ENCODE measurements at regions not wholly inside any gene's neighbourhood (a gene's known extent, or its start where the extent isn't known, plus 50 kb on each side); places are given as distances from the start of the nearest gene placed in this dataset.

DNA sequence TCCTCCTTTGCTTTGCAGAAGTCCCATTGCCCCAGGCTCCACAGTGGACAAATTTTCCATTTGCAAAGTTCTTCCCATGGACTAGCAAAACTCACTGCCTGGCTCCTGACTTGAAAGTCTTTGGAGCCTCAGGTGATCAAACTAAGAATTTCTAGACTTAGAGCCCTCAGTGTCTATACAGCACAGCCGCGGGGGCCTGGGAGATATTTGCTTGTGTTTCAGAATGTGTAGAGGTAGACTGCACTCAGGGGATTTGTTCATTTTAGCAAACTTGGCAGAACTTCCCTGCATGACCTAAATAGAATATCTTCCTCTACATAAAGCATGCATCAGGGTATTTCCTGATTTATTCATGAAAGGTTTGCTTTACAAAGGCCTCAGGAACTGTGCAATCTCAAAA is 384.2 kb upstream of the ZNF462 start:
- Histone ChIP-seq H3K27ac (ENCODE audit: low read depth in 1 of 2, low read length in 1 of 2) (peak overlapping the region in 1 of 2 donors; percentile 59), H3K9ac (ENCODE audit: insufficient read depth in 1 of 2, low read length in 2 of 2) (no peak overlapping the region), H3K4me3 (no peak overlapping the region), H3K4me1 (ENCODE audit: control insufficient read depth in 5 of 5, insufficient read depth in 5 of 5, low read length in 5 of 5) (peaks cover 0 to 40% (median 0%) of the 10 kb centered on the region in 5 donors), H3K27me3 (ENCODE audit: control insufficient read depth in 3 of 3, insufficient read depth in 3 of 3, low read length in 2 of 3) (no peaks in the 10 kb centered on the region), H3K36me3 (ENCODE audit: control insufficient read depth in 4 of 4, insufficient read depth in 4 of 4, low read length in 4 of 4) (no peaks in the 10 kb centered on the region), H3K9me3 (ENCODE audit: control insufficient read depth in 4 of 4, insufficient read depth in 3 of 4, low read length in 3 of 4) (peaks cover 0 to 4% (median 0%) of the 10 kb centered on the region in 4 donors)
- TF ChIP-seq, protein P1, sequence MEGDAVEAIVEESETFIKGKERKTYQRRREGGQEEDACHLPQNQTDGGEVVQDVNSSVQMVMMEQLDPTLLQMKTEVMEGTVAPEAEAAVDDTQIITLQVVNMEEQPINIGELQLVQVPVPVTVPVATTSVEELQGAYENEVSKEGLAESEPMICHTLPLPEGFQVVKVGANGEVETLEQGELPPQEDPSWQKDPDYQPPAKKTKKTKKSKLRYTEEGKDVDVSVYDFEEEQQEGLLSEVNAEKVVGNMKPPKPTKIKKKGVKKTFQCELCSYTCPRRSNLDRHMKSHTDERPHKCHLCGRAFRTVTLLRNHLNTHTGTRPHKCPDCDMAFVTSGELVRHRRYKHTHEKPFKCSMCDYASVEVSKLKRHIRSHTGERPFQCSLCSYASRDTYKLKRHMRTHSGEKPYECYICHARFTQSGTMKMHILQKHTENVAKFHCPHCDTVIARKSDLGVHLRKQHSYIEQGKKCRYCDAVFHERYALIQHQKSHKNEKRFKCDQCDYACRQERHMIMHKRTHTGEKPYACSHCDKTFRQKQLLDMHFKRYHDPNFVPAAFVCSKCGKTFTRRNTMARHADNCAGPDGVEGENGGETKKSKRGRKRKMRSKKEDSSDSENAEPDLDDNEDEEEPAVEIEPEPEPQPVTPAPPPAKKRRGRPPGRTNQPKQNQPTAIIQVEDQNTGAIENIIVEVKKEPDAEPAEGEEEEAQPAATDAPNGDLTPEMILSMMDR (IDR thresholded peaks at IDR 0.05; ENCODE audit: control extremely low read depth, extremely low read depth): no peak
- WGBS, 2 donors: 70 to 92% methylated on average over 2 of the region's 2 CpGs
- peak in 1 of 3 donors; percentile 10 for DNase-seq
- no peak for ATAC-seq (ENCODE audit: insufficient read depth, low FRiP score)

GRCh38 chr9:106479679-106480078 is 383.3 kb upstream of the ZNF462 start:
- no peak for ATAC-seq (ENCODE audit: insufficient read depth, low FRiP score)
- 80 to 95% methylated on average over 5 of the region's 5 CpGs for WGBS, 2 donors

GRCh38 chr9:106481013-106481609 is 381.9 kb upstream of the ZNF462 start:
- Histone ChIP-seq H3K4me3 (no peak overlapping the region), H3K27ac (ENCODE audit: low read depth in 1 of 2, low read length in 1 of 2) (no peak overlapping the region), H3K9me3 (ENCODE audit: control insufficient read depth in 4 of 4, insufficient read depth in 3 of 4, low read length in 3 of 4) (no peaks in the 10 kb centered on the region), H3K9ac (ENCODE audit: insufficient read depth in 1 of 2, low read length in 2 of 2) (no peak overlapping the region), H3K36me3 (ENCODE audit: control insufficient read depth in 4 of 4, insufficient read depth in 4 of 4, low read length in 4 of 4) (no peaks in the 10 kb centered on the region), H3K4me1 (ENCODE audit: control insufficient read depth in 5 of 5, insufficient read depth in 5 of 5, low read length in 5 of 5) (peaks cover 0 to 41% (median 0%) of the 10 kb centered on the region in 5 donors), H3K27me3 (ENCODE audit: control insufficient read depth in 3 of 3, insufficient read depth in 3 of 3, low read length in 2 of 3) (no peaks in the 10 kb centered on the region)
- 85 to 90% methylated on average over 5 of the region's 5 CpGs for WGBS, 2 donors
- TF ChIP-seq, protein P1 (IDR thresholded peaks at IDR 0.05; ENCODE audit: control extremely low read depth, extremely low read depth): no peak
- ATAC-seq (ENCODE audit: insufficient read depth, low FRiP score): no peak
- DNase-seq: no peak

More at GRCh38 chr9:106479679-106480078, 383.3 kb upstream of the ZNF462 start:
- Histone ChIP-seq H3K9ac (ENCODE audit: insufficient read depth in 1 of 2, low read length in 2 of 2) (no peak overlapping the region), H3K4me1 (ENCODE audit: control insufficient read depth in 5 of 5, insufficient read depth in 5 of 5, low read length in 5 of 5) (peaks cover 0 to 41% (median 0%) of the 10 kb centered on the region in 5 donors), H3K27me3 (ENCODE audit: control insufficient read depth in 3 of 3, insufficient read depth in 3 of 3, low read length in 2 of 3) (no peaks in the 10 kb centered on the region), H3K9me3 (ENCODE audit: control insufficient read depth in 4 of 4, insufficient read depth in 3 of 4, low read length in 3 of 4) (peaks cover 0 to 4% (median 0%) of the 10 kb centered on the region in 4 donors), H3K4me3 (no peak overlapping the region), H3K36me3 (ENCODE audit: control insufficient read depth in 4 of 4, insufficient read depth in 4 of 4, low read length in 4 of 4) (no peaks in the 10 kb centered on the region), H3K27ac (ENCODE audit: low read depth in 1 of 2, low read length in 1 of 2) (no peak overlapping the region)
- TF ChIP-seq, protein P1 (IDR thresholded peaks at IDR 0.05; ENCODE audit: control extremely low read depth, extremely low read depth): no peak
- DNase-seq: no peak

DNA sequence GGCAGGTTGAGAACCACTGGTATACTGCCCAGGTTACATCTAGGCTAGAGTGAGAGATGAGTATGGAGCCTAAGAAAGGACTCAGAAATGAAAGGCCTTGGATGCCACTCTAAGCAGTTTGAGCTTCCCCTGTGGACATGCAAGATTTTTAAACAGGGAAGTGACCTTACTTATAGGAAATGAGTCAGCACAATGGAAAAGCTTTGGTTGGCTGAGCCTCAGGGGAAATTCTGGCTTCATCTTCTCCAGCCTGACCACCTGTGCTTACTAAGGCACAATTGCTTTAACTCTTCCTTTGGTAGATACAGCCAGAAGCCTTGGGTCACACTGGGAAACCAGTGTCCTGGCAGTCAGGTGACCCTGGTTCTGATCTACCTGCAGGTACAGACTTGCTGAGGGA is 380.2 kb upstream of the ZNF462 start:
- Histone ChIP-seq H3K4me3 (no peak overlapping the region), H3K9ac (ENCODE audit: insufficient read depth in 1 of 2, low read length in 2 of 2) (no peak overlapping the region), H3K27ac (ENCODE audit: low read depth in 1 of 2, low read length in 1 of 2) (no peak overlapping the region), H3K36me3 (ENCODE audit: control insufficient read depth in 4 of 4, insufficient read depth in 4 of 4, low read length in 4 of 4) (no peaks in the 10 kb centered on the region), H3K27me3 (ENCODE audit: control insufficient read depth in 3 of 3, insufficient read depth in 3 of 3, low read length in 2 of 3) (no peaks in the 10 kb centered on the region), H3K9me3 (ENCODE audit: control insufficient read depth in 4 of 4, insufficient read depth in 3 of 4, low read length in 3 of 4) (no peaks in the 10 kb centered on the region), H3K4me1 (ENCODE audit: control insufficient read depth in 5 of 5, insufficient read depth in 5 of 5, low read length in 5 of 5) (peaks cover 0 to 38% (median 0%) of the 10 kb centered on the region in 5 donors)
- ATAC-seq (ENCODE audit: insufficient read depth, low FRiP score) (no peak), DNase-seq (no peak)
- TF ChIP-seq, protein P1 (IDR thresholded peaks at IDR 0.05; ENCODE audit: control extremely low read depth, extremely low read depth): no peak
